T-helper 1 cell treated with Interleukin-12 subunit alpha and Interleukin-12 subunit beta and Interleukin-4 antibody, amounts not matched to agents 30 ng/mL and 1 ng/mL, for 36 hours (primary cell): ENCODE measurements at regions not wholly inside any gene's neighbourhood (a gene's known extent, or its start where the extent isn't known, plus 50 kb on each side); places are given as distances from the start of the nearest gene placed in this dataset.

ENCODE experiments used
- intact Hi-C: fragments of 100-400 bp; cut with micrococcal nuclease; formaldehyde crosslinking; loops from one replicate; pipeline ENCODE4 v1.15.1; 2024

- intact Hi-C loops: no loop called here
Measured at GRCh38 chr16:86037999-86038925, 139.3 kb downstream of the IRF8 start.

GRCh38 chr16:86038926-86039310, 140.0 kb downstream of the IRF8 start:
- intact Hi-C loops: no loop called here

GRCh38 chr16:86039606-86040005, 140.6 kb downstream of the IRF8 start:
- intact Hi-C loops: no loop called here

- intact Hi-C loops: no loop called here
Measured at GRCh38 chr16:86040496-86040895, 141.5 kb downstream of the IRF8 start.

- intact Hi-C loops: no loop called here
Measured at GRCh38 chr16:86041215-86041614, 142.3 kb downstream of the IRF8 start.

DNA sequence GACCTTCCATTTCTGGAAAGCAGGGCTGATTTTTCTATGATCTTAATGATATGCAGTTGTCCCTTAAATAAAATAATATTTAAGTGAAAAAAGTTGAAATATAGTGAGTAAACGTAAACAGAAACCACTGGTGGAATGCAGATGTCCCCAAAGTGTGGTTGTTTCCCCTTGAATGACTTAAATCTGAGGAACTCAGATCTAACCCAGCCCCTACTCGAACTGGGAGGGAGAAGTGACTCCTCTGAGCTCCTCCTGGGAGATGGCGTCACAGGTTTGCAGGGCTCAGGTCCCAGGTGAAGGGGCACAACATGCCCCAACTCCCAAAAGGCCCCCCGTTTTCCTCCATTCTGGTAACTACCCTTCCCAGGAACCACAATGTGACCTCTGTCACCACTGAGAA, 142.8 kb downstream of the IRF8 start:
- intact Hi-C loops: no loop called here

DNA sequence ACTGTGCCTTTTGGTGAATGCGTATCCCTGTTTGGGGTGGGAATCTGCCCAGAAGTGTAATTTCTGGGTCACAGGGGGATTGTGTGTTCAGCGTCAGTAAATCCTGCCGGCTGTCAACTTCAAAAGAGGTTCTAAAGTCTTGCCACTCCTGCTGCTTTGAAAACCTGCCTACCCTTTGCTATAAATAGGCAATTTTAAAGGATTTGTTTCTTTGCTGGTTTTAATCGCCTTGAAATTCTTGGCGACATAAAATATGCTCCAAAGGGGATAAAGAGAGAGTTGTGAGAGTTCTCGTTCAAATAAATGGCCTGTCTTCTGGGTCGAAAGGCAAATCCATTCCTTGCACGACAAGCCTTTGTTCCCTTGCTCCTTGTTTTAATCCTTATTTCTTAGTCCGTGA, 143.4 kb downstream of the IRF8 start:
- intact Hi-C loops: no loop called here

GRCh38 chr16:86042996-86043725, 144.2 kb downstream of the IRF8 start:
- intact Hi-C loops: no loop called here

- intact Hi-C loops: loop anchor here (1.0 kb wide), 1 partner anchor 476 kb away; no protein-coding TSS in a partner anchor
Measured at GRCh38 chr16:86044241-86044671, 145.3 kb downstream of the IRF8 start.

DNA sequence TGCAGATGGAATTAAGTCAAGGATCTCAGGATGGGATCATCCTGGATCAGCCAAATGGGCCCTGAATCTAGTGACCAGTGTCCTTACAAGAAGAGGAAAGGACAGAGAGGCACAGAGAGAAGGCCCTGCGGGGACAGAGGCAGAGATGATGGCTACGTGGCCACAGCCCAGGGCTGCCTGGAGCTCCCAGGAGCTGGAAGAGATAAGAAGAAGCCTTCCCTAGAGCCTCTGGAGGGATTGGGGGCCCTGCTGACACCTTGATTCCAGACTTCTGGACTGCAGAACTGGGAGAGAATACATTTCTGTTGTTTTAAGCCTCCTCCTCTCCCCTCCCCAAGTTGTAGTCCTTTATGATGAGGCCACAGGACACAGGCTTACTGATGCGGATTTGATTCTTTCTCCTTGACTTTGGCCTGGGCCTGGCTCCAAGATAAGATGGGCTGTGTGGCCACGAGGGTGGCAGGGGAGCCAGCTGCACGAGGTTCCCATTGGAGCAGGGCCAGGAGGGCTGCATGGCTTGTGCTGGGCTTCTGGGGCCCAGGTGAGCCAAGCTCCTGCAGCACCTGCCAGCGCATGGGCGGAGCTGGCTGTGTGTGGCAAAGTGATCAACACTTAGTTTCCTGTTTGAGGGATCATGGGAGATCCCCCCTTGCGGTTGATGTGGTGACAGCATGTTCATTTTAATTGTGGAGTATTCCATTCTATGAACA, 146.1 kb downstream of the IRF8 start:
- intact Hi-C loops: loop anchor here (1.0 kb wide), 1 partner anchor 475 kb away; no protein-coding TSS in a partner anchor

DNA sequence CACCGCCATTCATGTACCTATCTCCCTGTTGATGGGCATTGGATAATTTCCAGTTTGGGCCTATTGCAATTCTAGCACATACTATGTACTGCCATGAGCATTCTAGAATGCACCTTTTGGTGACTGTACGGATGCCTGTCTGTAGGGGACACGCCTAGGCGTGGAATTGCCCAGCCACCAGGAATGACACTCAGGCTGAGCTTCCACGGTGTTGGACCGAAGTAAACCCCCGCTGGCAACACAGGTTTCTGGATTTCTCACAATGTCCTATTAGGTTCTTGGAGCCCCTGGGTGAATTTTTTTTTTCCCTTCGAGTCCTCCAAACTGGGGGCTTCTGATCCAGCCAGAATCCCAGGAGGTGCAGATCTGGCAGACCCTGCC, 146.6 kb downstream of the IRF8 start:
- intact Hi-C loops: no loop called here

DNA sequence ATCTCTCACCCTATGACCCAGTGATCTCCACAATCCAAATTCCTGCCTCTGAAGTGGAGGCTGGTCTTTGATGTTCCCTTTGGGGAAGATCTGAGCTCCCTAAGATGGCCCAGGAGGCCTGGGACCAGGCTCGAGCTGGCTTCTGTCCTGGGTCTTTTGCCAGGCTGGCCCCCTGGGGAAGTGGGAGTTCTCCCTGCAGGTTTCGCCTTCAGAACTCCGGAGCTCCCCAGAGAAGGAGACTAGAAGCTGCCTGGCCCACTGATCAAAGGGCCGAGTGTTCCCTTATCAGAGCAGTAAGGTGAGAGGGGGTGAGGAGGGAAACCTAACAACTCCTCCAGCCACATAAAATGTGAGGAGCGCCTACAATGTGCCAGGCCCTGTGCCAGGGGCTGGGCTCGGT, 147.1 kb downstream of the IRF8 start:
- intact Hi-C loops: no loop called here

GRCh38 chr16:86046667-86047270, 147.8 kb downstream of the IRF8 start:
- intact Hi-C loops: no loop called here

GRCh38 chr16:86048221-86048620, 149.3 kb downstream of the IRF8 start:
- intact Hi-C loops: no loop called here

DNA sequence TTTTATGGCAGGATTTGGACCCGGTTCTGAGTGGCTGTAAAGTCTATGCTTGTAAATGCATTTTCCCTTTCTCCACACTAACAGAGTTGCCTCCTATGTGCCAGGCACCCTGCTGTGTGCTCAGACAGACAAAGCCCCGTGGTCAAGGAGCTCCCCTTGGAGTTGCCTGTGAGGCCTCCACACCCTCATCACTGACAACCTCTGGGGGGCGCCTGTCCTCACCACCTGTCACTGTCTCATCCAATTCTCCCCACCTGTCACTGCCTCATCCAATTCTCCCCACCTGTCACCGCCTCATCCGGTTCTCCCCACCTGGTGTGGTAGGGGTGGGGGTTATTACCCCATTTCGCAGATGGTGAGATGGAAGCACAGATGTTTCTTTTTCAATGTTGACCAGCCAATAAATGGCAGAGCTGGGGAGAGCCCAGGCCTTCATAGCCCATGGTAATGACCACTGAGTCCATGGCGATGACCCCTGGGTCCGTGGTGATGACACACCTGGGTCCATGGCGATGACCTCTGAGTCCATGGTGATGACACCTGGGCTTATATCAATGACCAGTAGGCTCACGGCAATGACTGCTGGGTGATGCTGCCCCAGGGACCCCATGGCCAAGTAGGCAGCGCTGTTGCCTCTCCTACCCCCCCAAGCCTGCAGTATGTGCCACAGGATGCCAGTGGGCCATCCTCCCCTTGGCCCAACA, 150.1 kb downstream of the IRF8 start:
- intact Hi-C loops: no loop called here

- intact Hi-C loops: no loop called here
Measured at GRCh38 chr16:86049641-86050040, 150.7 kb downstream of the IRF8 start.

GRCh38 chr16:86050111-86050510, 151.1 kb downstream of the IRF8 start:
- intact Hi-C loops: no loop called here

- intact Hi-C loops: no loop called here
Measured at GRCh38 chr16:86050591-86051367, 151.8 kb downstream of the IRF8 start.

DNA sequence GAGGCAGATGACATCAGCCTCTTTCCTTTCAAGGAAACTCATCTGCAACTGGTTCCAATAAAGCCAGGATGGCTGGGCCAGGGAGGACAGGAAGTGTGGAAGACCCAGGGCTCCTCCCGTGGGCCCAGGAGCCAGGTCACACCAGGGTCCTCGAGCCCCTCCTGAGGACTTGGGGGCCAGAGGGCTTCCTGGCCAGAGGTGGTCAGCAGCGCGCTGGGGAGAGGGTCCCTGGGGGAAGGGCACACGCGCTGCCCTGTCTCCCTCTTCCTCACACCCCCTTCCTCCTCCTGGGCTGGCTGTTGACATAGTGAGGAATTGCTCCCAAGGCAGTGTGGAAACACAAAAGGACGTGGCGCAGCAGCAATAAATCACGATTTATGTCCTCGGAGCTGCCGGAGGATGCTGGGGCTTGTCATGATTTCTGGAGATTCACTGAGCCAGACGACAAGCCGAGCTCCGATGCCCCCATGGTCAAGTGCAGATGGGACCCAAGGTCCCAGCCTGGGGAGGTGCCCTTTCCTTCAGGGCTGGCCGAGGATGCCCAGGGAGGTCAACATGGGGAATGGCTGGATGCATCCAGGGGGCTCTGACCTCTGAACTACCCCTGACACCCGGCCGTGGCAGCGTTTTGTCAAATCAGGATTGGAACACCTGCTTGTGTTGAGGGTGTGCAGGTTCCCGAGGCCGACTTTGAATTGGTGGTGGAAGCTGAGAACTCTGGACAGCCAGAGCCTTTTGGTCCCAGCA, 152.6 kb downstream of the IRF8 start:
- intact Hi-C loops: no loop called here
